ENCODE measurements at regions not wholly inside any gene's neighbourhood (a gene's known extent, or its start where the extent isn't known, plus 50 kb on each side); places are given as distances from the start of the nearest gene placed in this dataset.

DNA sequence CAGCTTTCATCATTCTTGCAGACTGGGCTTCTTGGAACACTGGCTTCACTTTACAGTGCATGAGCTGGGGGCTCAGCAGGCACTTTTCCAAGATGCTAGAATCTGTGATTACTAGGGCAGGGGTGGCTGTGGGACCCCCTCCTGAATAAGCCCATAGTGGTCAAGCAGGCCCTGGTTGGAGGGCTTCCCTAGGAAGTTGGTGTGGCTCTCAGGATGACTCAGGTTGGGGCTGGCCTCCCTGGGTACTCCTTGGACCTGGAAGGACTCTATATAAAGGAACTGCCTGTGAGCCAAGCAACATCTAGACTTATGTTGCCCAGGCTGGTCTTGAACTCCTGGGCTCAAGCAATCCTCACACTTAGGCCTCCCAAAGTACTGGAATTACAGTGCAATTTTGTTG lies 88.3 kb upstream of the HELT start:
- TF ChIP-seq, protein P1, sequence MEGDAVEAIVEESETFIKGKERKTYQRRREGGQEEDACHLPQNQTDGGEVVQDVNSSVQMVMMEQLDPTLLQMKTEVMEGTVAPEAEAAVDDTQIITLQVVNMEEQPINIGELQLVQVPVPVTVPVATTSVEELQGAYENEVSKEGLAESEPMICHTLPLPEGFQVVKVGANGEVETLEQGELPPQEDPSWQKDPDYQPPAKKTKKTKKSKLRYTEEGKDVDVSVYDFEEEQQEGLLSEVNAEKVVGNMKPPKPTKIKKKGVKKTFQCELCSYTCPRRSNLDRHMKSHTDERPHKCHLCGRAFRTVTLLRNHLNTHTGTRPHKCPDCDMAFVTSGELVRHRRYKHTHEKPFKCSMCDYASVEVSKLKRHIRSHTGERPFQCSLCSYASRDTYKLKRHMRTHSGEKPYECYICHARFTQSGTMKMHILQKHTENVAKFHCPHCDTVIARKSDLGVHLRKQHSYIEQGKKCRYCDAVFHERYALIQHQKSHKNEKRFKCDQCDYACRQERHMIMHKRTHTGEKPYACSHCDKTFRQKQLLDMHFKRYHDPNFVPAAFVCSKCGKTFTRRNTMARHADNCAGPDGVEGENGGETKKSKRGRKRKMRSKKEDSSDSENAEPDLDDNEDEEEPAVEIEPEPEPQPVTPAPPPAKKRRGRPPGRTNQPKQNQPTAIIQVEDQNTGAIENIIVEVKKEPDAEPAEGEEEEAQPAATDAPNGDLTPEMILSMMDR (IDR thresholded peaks at IDR 0.05): no peak
- no peak for TF ChIP-seq POLR2A (IDR thresholded peaks at IDR 0.05)
